ENCODE measurements at regions not wholly inside any gene's neighbourhood (a gene's known extent, or its start where the extent isn't known, plus 50 kb on each side); places are given as distances from the start of the nearest gene placed in this dataset.
"Not testable (repeated sequence)": the region's sequence is repeated elsewhere in the genome, so short reads cannot be mapped to it uniquely, and the experiment has no call there.

DNA sequence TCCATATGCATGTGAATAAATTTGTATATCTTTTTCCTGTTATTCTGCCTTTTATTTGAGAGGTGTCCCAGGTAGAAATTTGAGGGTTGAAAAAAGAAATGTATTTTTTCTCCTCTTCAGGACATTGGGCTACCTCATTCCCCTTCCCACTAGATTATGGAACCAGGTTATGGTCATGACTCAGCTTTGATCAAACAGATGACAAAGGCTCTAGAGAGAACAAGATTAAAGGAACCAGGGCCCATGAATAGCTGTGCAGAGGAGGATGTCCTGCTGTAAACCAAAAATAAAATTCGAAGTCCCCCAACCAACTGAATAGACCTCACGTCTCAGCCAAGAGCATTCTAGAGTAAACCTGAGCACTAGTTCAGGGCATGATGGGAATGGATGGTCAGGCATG lies 313.2 kb downstream of the RAPGEF2 start:
- DNase-seq: no peak
- H2AFZ ChIP-seq (ENCODE audit: insufficient read depth, low read length, poor library complexity): no peak overlapping the region
- H3K27ac ChIP-seq (ENCODE audit: low read depth, low read length): no peak overlapping the region
- H3K4me1 ChIP-seq (ENCODE audit: control insufficient read depth in 1 of 2, insufficient read depth in 2 of 2, low read length in 2 of 2): no peaks in the 10 kb centered on the region
- peak overlapping the region; percentile 35 for H2AK5ac ChIP-seq (ENCODE audit: low read length)
- H4K8ac ChIP-seq (ENCODE audit: low read depth, low read length): no peak overlapping the region
- H2BK12ac ChIP-seq (ENCODE audit: low read length): no peak overlapping the region
- no peak overlapping the region for H4K12ac ChIP-seq (ENCODE audit: low read depth, low read length)
- no peak overlapping the region for H2BK5ac ChIP-seq (ENCODE audit: low read depth, low read length, poor library complexity)
- H3K4ac ChIP-seq (ENCODE audit: low read depth, low read length): no peak overlapping the region
- H2BK120ac ChIP-seq (ENCODE audit: insufficient read depth, low read length, poor library complexity): no peak overlapping the region
- H3K36me3 ChIP-seq (ENCODE audit: control insufficient read depth in 1 of 2, insufficient read depth in 2 of 2, low read length in 2 of 2): no peaks in the 10 kb centered on the region
- H3K79me2 ChIP-seq (ENCODE audit: control insufficient read depth, insufficient read depth, low read length, poor library complexity): no peaks in the 10 kb centered on the region
- no peak overlapping the region for H3K18ac ChIP-seq (ENCODE audit: low read length)
- peaks cover 3% of the 10 kb centered on the region for H3K9me3 ChIP-seq (ENCODE audit: insufficient read depth, low read depth, low read length)
- H3K4me2 ChIP-seq (ENCODE audit: low read length): no peak overlapping the region
- H3K4me3 ChIP-seq (ENCODE audit: low read depth, low read length): no peak overlapping the region
- H3K79me1 ChIP-seq (ENCODE audit: low read length): no peaks in the 10 kb centered on the region
- no peak overlapping the region for H3K23ac ChIP-seq (ENCODE audit: low read length)
- WGBS (ENCODE audit: extremely low coverage, insufficient coverage, insufficient read length): no CpG with 5 or more reads among the region's 2 CpGs
- no peak overlapping the region for H4K91ac ChIP-seq (ENCODE audit: low read depth, low read length)
- H3K9ac ChIP-seq (ENCODE audit: low read length): no peak overlapping the region
- no peak overlapping the region for H3K14ac ChIP-seq (ENCODE audit: low read length)
- H3K27me3 ChIP-seq (ENCODE audit: insufficient read depth, low read length): no peaks in the 10 kb centered on the region

GRCh38 chr4:159416996-159417395 lies 314.1 kb downstream of the RAPGEF2 start:
- Histone ChIP-seq H3K14ac (ENCODE audit: low read length) (no peak overlapping the region), H2AK5ac (ENCODE audit: low read length) (no peak overlapping the region), H2BK120ac (ENCODE audit: insufficient read depth, low read length, poor library complexity) (no peak overlapping the region), H3K79me2 (ENCODE audit: control insufficient read depth, insufficient read depth, low read length, poor library complexity) (no peaks in the 10 kb centered on the region), H3K79me1 (ENCODE audit: low read length) (no peaks in the 10 kb centered on the region), H2BK5ac (ENCODE audit: low read depth, low read length, poor library complexity) (no peak overlapping the region), H3K18ac (ENCODE audit: low read length) (no peak overlapping the region), H3K27me3 (ENCODE audit: insufficient read depth, low read length) (no peaks in the 10 kb centered on the region), H3K4ac (ENCODE audit: low read depth, low read length) (no peak overlapping the region), H4K91ac (ENCODE audit: low read depth, low read length) (no peak overlapping the region), H3K4me1 (ENCODE audit: control insufficient read depth in 1 of 2, insufficient read depth in 2 of 2, low read length in 2 of 2) (no peaks in the 10 kb centered on the region), H4K8ac (ENCODE audit: low read depth, low read length) (no peak overlapping the region), H3K36me3 (ENCODE audit: control insufficient read depth in 1 of 2, insufficient read depth in 2 of 2, low read length in 2 of 2) (no peaks in the 10 kb centered on the region), H3K23ac (ENCODE audit: low read length) (no peak overlapping the region), H2BK12ac (ENCODE audit: low read length) (no peak overlapping the region), H3K4me3 (ENCODE audit: low read depth, low read length) (no peak overlapping the region), H3K27ac (ENCODE audit: low read depth, low read length) (no peak overlapping the region), H3K9me3 (ENCODE audit: insufficient read depth, low read depth, low read length) (peaks cover 3% of the 10 kb centered on the region), H3K4me2 (ENCODE audit: low read length) (no peak overlapping the region), H2AFZ (ENCODE audit: insufficient read depth, low read length, poor library complexity) (no peak overlapping the region), H3K9ac (ENCODE audit: low read length) (no peak overlapping the region), H4K12ac (ENCODE audit: low read depth, low read length) (no peak overlapping the region)
- WGBS (ENCODE audit: extremely low coverage, insufficient coverage, insufficient read length): no CpG with 5 or more reads among the region's 3 CpGs
- DNase-seq: peak in 1 of 2 donors; percentile 25

DNA sequence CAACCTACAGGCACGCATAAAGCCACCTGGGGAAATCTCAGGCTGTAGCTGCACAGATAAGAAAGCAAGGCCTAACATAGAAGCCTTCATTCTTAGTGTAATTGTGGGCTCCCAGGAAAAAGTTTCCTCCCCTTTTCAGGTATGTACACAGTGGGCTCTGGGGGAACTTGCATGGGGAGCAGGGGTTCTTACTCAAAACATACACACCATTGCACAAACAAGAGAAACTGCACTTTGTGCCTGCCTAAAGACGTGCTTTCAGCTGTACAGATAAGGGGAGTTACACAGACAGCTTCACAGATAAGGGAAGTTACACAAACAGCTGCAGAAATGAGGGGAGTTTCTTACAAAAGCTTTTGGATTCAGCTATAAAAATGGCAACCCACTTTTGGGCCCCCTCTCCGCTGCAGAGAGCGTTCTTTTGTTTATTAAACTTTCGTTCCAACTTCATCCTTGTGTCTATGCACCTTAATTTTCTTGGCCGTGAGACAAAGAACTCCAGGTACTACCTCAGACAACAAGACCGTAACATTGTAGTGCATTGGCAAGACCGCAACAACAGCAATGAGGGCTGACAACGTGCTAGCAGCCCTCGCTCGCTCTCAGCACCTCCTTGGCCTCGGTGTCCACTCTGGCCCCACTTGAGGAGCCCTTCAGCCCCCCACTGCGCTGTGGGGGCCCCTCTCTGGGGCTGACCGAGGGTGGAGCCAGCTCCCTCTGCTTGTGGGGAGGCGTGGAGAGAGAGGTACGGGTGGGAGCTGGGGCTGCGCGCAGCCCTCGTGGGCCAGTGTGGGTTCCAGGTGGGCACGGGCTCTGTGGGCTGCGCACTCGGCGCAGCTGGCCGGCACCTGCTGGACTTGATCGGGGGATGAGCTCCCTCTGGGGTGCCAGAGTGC lies 317.5 kb downstream of the RAPGEF2 start:
- H2AK5ac ChIP-seq (ENCODE audit: low read length): no peak overlapping the region
- no peak overlapping the region for H3K23ac ChIP-seq (ENCODE audit: low read length)
- no peaks in the 10 kb centered on the region for H3K36me3 ChIP-seq (ENCODE audit: control insufficient read depth in 1 of 2, insufficient read depth in 2 of 2, low read length in 2 of 2)
- no peak overlapping the region for H2BK12ac ChIP-seq (ENCODE audit: low read length)
- no peak overlapping the region for H3K27ac ChIP-seq (ENCODE audit: low read depth, low read length)
- H2BK120ac ChIP-seq (ENCODE audit: insufficient read depth, low read length, poor library complexity): no peak overlapping the region
- H3K27me3 ChIP-seq (ENCODE audit: insufficient read depth, low read length): no peaks in the 10 kb centered on the region
- no peak overlapping the region for H4K12ac ChIP-seq (ENCODE audit: low read depth, low read length)
- no peak overlapping the region for H3K4ac ChIP-seq (ENCODE audit: low read depth, low read length)
- no peak overlapping the region for H3K14ac ChIP-seq (ENCODE audit: low read length)
- no peak overlapping the region for H3K4me3 ChIP-seq (ENCODE audit: low read depth, low read length)
- no peak overlapping the region for H4K91ac ChIP-seq (ENCODE audit: low read depth, low read length)
- peaks cover 3% of the 10 kb centered on the region for H3K9me3 ChIP-seq (ENCODE audit: insufficient read depth, low read depth, low read length)
- no peak overlapping the region for H2BK5ac ChIP-seq (ENCODE audit: low read depth, low read length, poor library complexity)
- H3K9ac ChIP-seq (ENCODE audit: low read length): no peak overlapping the region
- H2AFZ ChIP-seq (ENCODE audit: insufficient read depth, low read length, poor library complexity): no peak overlapping the region
- no peak overlapping the region for H4K8ac ChIP-seq (ENCODE audit: low read depth, low read length)
- H3K79me1 ChIP-seq (ENCODE audit: low read length): no peaks in the 10 kb centered on the region
- H3K4me1 ChIP-seq (ENCODE audit: control insufficient read depth in 1 of 2, insufficient read depth in 2 of 2, low read length in 2 of 2): no peaks in the 10 kb centered on the region
- H3K79me2 ChIP-seq (ENCODE audit: control insufficient read depth, insufficient read depth, low read length, poor library complexity): no peaks in the 10 kb centered on the region
- no peak for DNase-seq
- no peak overlapping the region for H3K4me2 ChIP-seq (ENCODE audit: low read length)
- H3K18ac ChIP-seq (ENCODE audit: low read length): no peak overlapping the region
- WGBS (ENCODE audit: extremely low coverage, insufficient coverage, insufficient read length): no CpG with 5 or more reads among the region's 25 CpGs

DNA sequence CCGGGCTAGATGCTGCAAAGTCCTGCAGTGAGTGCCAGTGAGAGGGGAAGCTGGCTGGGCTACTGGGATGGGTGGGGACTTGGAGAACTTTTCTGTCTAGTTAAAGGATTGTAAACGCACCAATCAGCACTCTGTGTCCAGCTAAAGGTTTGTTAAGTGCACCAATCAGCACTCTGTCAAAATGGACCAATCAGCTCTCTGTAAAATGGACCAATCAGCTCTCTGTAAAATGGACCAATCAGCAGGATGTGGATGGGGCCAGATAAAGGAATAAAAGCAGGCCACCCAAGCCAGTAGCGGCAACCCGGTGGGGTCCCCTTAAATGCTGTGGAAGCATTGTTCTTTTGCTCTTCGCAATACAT lies 318.2 kb downstream of the RAPGEF2 start:
- DNase-seq; H3K79me1 ChIP-seq (ENCODE audit: low read length); H3K36me3 ChIP-seq (ENCODE audit: control insufficient read depth in 1 of 2, insufficient read depth in 2 of 2, low read length in 2 of 2); H4K91ac ChIP-seq (ENCODE audit: low read depth, low read length); H4K12ac ChIP-seq (ENCODE audit: low read depth, low read length); H3K4me1 ChIP-seq (ENCODE audit: control insufficient read depth in 1 of 2, insufficient read depth in 2 of 2, low read length in 2 of 2); H3K14ac ChIP-seq (ENCODE audit: low read length); H2AFZ ChIP-seq (ENCODE audit: insufficient read depth, low read length, poor library complexity); H2BK5ac ChIP-seq (ENCODE audit: low read depth, low read length, poor library complexity); H3K9ac ChIP-seq (ENCODE audit: low read length); H3K4me3 ChIP-seq (ENCODE audit: low read depth, low read length); H4K8ac ChIP-seq (ENCODE audit: low read depth, low read length); H3K9me3 ChIP-seq (ENCODE audit: insufficient read depth, low read depth, low read length); H3K79me2 ChIP-seq (ENCODE audit: control insufficient read depth, insufficient read depth, low read length, poor library complexity); H2AK5ac ChIP-seq (ENCODE audit: low read length); H3K4me2 ChIP-seq (ENCODE audit: low read length); H3K27ac ChIP-seq (ENCODE audit: low read depth, low read length); H2BK12ac ChIP-seq (ENCODE audit: low read length); H3K18ac ChIP-seq (ENCODE audit: low read length); H3K23ac ChIP-seq (ENCODE audit: low read length); H3K4ac ChIP-seq (ENCODE audit: low read depth, low read length); H2BK120ac ChIP-seq (ENCODE audit: insufficient read depth, low read length, poor library complexity); H3K27me3 ChIP-seq (ENCODE audit: insufficient read depth, low read length): not testable (repeated sequence)
- WGBS (ENCODE audit: extremely low coverage, insufficient coverage, insufficient read length): no CpG with 5 or more reads among the region's 5 CpGs
